GM21390 (cell line): ENCODE measurements at regions not wholly inside any gene's neighbourhood (a gene's known extent, or its start where the extent isn't known, plus 50 kb on each side); places are given as distances from the start of the nearest gene placed in this dataset.
A peak's percentile ranks its signal among the peaks of the same experiment; 100 is the strongest.
"Not testable (repeated sequence)": the region's sequence is repeated elsewhere in the genome, so short reads cannot be mapped to it uniquely, and the experiment has no call there.

Experiments
- ATAC-seq: cut with Tn5 transposase; IDR thresholded peaks from one replicate; pipeline ENCODE4 v1.9.1; 2021; ENCODE audit not compliant: unreplicated experiment

GRCh38 chr2:138877421-138877820 is 97.2 kb upstream of the NXPH2 start:
- ATAC-seq = no peak

DNA sequence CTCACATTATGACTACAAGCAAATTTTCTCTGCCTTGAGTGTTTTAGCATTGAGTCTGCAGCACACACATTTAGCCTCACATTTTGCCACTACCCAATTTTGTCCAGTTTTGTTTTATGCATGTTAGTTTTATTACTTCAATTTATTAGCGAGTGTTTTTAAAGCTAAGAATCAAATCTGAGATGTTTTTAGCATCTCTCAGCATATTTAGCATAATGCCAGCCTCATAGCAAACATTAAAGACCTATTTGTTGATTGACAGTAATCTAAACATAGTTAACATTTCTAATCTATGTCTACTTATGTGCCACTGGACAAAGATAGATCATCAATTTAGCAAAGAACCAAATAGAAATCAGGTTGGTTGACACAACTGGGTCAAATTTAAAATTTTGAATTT is 94.1 kb upstream of the NXPH2 start:
- ATAC-seq = no peak

GRCh38 chr2:138872116-138872515 is 91.9 kb upstream of the NXPH2 start:
- not testable (repeated sequence) for ATAC-seq

DNA sequence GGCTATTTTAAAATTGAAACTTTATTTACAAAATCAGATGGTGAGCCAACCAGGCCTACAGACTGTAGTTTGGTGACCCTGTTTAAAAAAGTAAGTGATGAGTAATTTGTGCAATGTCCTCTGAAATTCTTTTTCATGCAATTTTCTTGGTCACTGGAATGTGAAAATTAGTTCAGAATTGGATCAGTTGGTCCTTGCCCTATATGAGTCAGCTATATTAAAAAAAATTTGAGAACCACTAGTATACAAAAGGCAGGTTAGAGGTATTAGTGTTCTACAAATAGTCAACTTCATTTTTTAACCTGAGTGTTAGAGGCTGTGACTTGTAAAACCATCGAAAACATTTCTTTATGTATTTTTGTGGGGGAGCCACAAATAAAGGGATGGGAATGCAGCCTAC is 91.1 kb upstream of the NXPH2 start:
- ATAC-seq = no peak

- no peak for ATAC-seq
These were observed 87.2 kb upstream of the NXPH2 start for GRCh38 chr2:138867341-138867740.

DNA sequence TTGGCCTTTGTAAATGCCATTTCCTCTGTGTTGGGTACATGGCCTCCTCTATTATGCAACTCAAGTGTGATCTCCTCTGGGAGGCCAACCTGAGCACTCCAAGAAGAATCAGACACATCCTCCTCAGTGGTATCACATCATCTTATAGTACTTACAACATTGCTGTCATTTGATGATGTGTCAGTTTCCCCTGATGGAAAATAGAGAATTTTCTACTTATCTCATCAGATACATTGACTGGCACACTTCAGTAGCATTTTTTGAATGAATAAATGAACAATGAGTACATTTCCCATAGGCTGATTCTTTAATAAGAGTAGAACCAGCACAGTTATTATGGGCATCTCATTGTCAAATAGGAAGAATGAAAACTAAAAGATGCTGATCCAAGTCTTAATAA is 86.6 kb upstream of the NXPH2 start:
- no peak for ATAC-seq

DNA sequence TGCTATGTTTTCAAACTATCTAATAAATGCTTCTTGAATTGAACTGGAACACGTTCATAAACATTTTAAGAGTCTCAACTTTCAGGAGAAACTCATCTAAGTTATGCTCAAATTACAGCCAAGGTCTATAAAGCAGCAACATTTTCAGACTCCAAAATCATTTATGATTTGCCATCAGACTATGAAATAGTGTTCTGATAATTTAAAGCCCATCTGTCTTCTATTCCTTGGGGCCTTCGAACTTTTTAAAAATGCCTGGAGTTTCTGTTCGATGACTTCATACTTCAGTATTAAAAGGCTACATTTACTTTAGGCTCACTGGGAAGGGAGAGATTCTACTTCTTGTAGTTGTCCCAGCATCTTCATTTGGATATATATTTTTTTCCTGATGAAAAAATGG is 73.6 kb upstream of the NXPH2 start:
- ATAC-seq = no peak

DNA sequence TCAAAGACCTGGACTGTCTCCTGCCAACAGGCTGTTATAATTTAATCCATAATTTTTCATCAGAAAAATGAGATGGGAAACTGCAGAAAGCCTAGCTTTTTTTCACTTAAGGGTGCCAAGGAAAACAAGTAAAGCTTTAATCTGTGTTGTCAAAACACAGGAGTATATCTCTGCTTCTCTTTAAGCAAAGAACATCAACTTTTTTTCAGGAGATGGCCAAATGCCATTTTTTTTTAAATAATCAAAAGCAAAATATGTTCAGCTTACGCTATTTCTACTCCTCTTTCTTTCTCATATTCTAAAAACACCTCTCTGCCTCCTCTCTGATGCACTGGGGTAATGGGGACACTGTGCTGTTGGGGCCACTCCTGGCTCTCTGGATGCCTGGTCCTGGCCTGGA is 73.1 kb upstream of the NXPH2 start:
- ATAC-seq = no peak

DNA sequence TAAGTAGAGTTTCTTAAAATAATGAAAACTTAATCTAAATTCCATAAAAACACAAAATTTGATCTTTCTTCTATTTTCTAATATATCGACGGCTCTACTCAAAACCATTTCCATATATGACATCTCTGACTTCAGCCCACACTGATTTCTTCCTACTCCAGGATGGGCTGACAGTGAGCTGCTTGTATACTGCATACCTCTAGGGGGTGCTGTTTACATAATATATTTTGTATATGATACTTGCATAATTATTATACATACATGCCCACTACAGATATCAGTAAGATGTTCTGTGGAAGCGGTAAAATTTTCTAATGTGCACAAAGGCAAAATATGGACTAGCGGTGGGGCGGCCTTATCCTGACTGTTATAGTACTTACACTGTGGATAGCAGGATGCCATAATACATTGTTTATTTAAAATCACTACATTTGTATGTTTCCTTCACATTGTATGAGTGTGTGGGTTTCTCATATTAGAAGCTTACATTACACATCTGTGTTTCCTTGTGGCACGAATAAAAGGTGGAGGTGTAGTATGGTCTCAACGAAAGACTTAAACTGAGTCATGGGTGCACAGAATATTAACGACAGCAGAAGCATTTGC is 66.1 kb upstream of the NXPH2 start:
- ATAC-seq = peak; percentile 91

DNA sequence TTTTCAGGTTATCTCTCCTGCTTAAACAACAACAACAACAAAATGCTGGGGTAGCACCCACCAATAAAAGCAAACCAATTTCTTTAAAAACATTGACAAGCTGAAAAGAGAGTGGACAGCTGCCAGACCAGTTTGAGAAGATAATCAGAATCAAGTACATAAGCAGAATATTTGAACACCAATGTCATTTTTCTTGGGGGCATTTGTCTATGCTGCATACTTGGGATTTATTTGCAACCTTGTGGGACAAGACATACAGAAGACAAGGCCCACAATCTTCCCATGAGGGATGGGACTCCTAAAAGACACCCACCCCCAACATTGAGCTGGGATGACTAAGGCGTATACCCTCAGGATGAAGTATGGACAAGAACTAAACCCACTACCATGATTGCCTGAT is 62.2 kb upstream of the NXPH2 start:
- ATAC-seq = no peak

DNA sequence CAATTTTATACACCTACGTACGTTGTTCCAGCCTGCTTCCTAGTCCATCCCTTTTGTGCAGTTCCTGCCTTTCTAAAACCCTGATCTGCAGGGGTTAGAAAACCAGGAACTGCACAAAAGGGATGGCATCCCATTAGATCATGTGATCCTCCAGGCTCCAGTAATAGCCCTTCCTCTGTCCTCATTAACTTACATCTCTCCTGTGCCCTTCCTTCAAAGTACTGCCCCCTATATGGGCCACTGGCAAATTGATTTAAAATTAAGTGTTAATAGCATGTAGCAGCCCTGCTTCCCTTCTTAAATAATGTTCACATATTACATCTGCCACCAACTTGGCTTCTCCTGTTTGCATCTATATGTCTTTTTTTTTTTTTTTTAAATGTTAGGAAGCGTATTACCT is 61.3 kb upstream of the NXPH2 start:
- no peak for ATAC-seq

DNA sequence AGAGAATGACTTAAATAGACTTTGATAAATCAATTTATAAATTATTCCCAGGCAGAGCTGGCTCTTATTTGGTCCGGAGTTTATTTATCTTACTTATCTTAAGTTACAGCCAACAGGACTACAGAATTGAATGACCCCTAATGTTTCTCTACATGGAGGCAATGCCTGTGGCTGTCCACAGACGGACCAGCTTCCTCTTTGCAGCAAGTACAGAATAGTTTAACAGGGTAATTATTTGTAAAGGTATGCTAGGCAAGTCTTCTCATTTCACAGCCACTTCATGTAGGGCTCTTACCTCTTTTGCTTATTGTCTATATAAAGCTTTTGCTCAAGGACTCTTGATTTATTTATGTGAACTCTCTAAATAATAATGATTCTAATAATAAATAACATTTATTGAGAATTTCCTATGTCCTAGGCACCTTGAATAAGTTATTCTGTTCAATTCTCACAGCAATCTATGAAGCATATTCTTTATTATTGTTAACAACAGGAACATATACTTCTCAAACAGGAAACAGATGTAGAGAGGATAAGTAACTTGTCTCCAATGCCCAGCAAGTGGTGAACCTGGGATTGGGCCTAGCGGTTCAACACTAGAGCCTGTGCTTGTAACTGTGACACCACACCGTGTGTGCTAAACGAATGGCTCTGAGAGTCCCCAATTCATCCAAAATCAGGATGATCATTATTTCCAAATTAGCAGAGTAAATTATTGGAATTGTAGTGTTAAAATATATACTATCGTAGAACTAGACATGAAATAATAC is 58.8 kb upstream of the NXPH2 start:
- no peak for ATAC-seq

- no peak for ATAC-seq
These were observed 51.5 kb upstream of the NXPH2 start for GRCh38 chr2:138831691-138832090.

GRCh38 chr2:138831154-138831553 is 51.0 kb upstream of the NXPH2 start:
- ATAC-seq = no peak

DNA sequence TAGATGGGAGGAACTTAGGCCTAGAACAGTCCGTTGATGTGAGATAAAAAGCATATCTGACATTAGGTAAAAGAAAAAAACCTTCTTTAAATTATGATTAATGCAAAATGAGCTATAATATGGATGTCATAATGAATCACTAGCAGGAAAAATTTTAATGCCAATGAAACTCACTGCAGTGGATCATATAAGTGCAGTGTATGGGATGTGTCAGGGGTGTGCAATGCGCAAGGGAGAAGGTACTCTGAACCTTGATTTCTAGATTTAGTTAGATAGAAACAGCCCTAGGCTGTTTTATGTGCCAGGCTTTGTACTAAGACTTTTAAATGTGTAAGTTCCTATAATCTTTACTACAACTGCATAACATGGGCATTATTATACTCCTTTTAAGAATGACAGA is 50.4 kb upstream of the NXPH2 start:
- no peak for ATAC-seq
